Mucosa of stomach (tissue), 1 donor: ENCODE measurements at regions not wholly inside any gene's neighbourhood (a gene's known extent, or its start where the extent isn't known, plus 50 kb on each side); places are given as distances from the start of the nearest gene placed in this dataset.

ENCODE experiments used
- H3K27me3 ChIP-seq: one replicate; pipeline ENCODE4 v1.7.0; 2013; ENCODE audit warnings: mild to moderate bottlenecking, low read length; ENCODE audit not compliant: control insufficient read depth, insufficient read depth
- H3K36me3 ChIP-seq: one replicate; pipeline ENCODE4 v1.7.0; 2013; ENCODE audit warnings: low read length; ENCODE audit not compliant: control insufficient read depth, insufficient read depth
- H3K4me1 ChIP-seq: one replicate; pipeline ENCODE4 v1.7.0; 2013; ENCODE audit warnings: mild to moderate bottlenecking, low read length; ENCODE audit not compliant: control insufficient read depth, insufficient read depth
- H3K4me3 ChIP-seq: one replicate; pipeline ENCODE4 v1.7.0; 2013; ENCODE audit warnings: low read length
- H3K9ac ChIP-seq: one replicate; pipeline ENCODE4 v1.7.0; 2013; ENCODE audit warnings: mild to moderate bottlenecking, low read length, moderate library complexity
- H3K9me3 ChIP-seq: one replicate; pipeline ENCODE4 v1.7.0; 2013; ENCODE audit warnings: mild to moderate bottlenecking, low read length, moderate library complexity; ENCODE audit not compliant: control insufficient read depth
- donor health status: Pancreatic carcinoma.

- no peaks in the 10 kb centered on the region for H3K27me3 ChIP-seq
- no peaks in the 10 kb centered on the region for H3K9me3 ChIP-seq
- H3K9ac ChIP-seq, result no peak overlapping the region
- no peaks in the 10 kb centered on the region for H3K4me1 ChIP-seq
- no peak overlapping the region for H3K4me3 ChIP-seq
- no peaks in the 10 kb centered on the region for H3K36me3 ChIP-seq
Observed at GRCh38 chr6:113802779-113803178, 54.4 kb upstream of the MARCKS start.

GRCh38 chr6:113805173-113805790, 51.9 kb upstream of the MARCKS start:
- Histone ChIP-seq H3K27me3 (no peaks in the 10 kb centered on the region), H3K4me1 (no peaks in the 10 kb centered on the region), H3K9me3 (no peaks in the 10 kb centered on the region), H3K9ac (no peak overlapping the region), H3K4me3 (no peak overlapping the region), H3K36me3 (no peaks in the 10 kb centered on the region)

- no peak overlapping the region for H3K9ac ChIP-seq
- no peak overlapping the region for H3K4me3 ChIP-seq
- H3K36me3 ChIP-seq, result no peaks in the 10 kb centered on the region
- H3K4me1 ChIP-seq, result no peaks in the 10 kb centered on the region
- H3K27me3 ChIP-seq, result no peaks in the 10 kb centered on the region
- no peaks in the 10 kb centered on the region for H3K9me3 ChIP-seq
Observed at GRCh38 chr6:113805811-113806495, 51.2 kb upstream of the MARCKS start.
